HepG2 (cell line): ENCODE measurements at regions not wholly inside any gene's neighbourhood (a gene's known extent, or its start where the extent isn't known, plus 50 kb on each side); places are given as distances from the start of the nearest gene placed in this dataset.

Source experiments
- ATF7-NPFF ChIP-seq: sonication (generic); formaldehyde crosslinking; IDR thresholded peaks from 2 replicates; pipeline ENCODE4 v1.8.1; 2023; ENCODE audit warnings: mild to moderate bottlenecking, low read depth, missing genetic modification reagents, moderate library complexity
- ATM ChIP-seq: fragments of 450-650 bp; IDR thresholded peaks from 2 replicates; pipeline ENCODE4 v1.7.1; 2017; ENCODE audit warnings: mild to moderate bottlenecking, borderline replicate concordance
- FOXA1 ChIP-seq, 2 experiments: fragments of 450-650 bp in 1 of 2; sonication (generic) in 1 of 2; formaldehyde crosslinking in 1 of 2; IDR thresholded peaks; 2 replicates each; pipeline versions ENCODE4 v1.4.0 to v1.6.1; 2016 to 2020; ENCODE audit warnings: missing genetic modification reagents in 1 of 2
- FOXK1 ChIP-seq: sonication (generic); formaldehyde crosslinking; IDR thresholded peaks from 2 replicates; pipeline ENCODE4 v1.4.0; 2020; ENCODE audit warnings: low read depth, missing genetic modification reagents, borderline replicate concordance
- FOXP1 ChIP-seq, 2 experiments: fragments of 450-650 bp in 1 of 2; IDR thresholded peaks; 2 replicates each; pipeline ENCODE4 v1.6.1; 2017 to 2018; ENCODE audit warnings: antibody characterized with exemption in 1 of 2
- GABPB1 ChIP-seq: IDR thresholded peaks from 2 replicates; pipeline ENCODE4 v1.6.1; 2016; ENCODE audit warnings: mild to moderate bottlenecking, missing genetic modification reagents, moderate library complexity, missing compliant biosample characterization
- NFKBIZ ChIP-seq: IDR thresholded peaks from 2 replicates; pipeline ENCODE4 v1.6.1; 2018; ENCODE audit warnings: missing genetic modification reagents, missing compliant biosample characterization
- NR2C2 ChIP-seq: sonication (generic); formaldehyde crosslinking; IDR thresholded peaks from 2 replicates; pipeline ENCODE4 v1.4.0; 2020; ENCODE audit warnings: missing genetic modification reagents, mild to moderate bottlenecking, moderate library complexity, borderline replicate concordance
- RFX5 ChIP-seq: IDR thresholded peaks from 2 replicates; pipeline ENCODE4 v1.6.1; 2011; ENCODE audit warnings: low read depth, low read length, improper control_type of control experiment
- RXRB ChIP-seq: IDR thresholded peaks from 2 replicates; pipeline ENCODE4 v1.6.1; 2016; ENCODE audit warnings: borderline replicate concordance, missing genetic modification reagents, missing compliant biosample characterization
- SMARCE1 ChIP-seq: fragments of 450-650 bp; IDR thresholded peaks from 2 replicates; pipeline ENCODE4 v1.6.1; 2017; ENCODE audit warnings: borderline replicate concordance
- SOX13 ChIP-seq, 3 experiments: fragments of 450-650 bp in 1 of 3; sonication (generic) in 1 of 3; formaldehyde crosslinking in 1 of 3; IDR thresholded peaks in 2 of 3; conservative IDR thresholded peaks in 1 of 3; 2 replicates each; pipeline versions ENCODE4 v1.5.0 to v1.6.1; 2016 to 2020; ENCODE audit warnings: antibody characterized with exemption in 1 of 3, mild to moderate bottlenecking in 1 of 3, missing compliant biosample characterization in 1 of 3, missing genetic modification reagents in 1 of 3, moderate library complexity in 1 of 3
- ZNF337 ChIP-seq: sonication (generic); formaldehyde crosslinking; IDR thresholded peaks from 2 replicates; pipeline ENCODE4 v1.5.1; 2020; ENCODE audit warnings: missing genetic modification reagents, low read depth, mild to moderate bottlenecking, borderline replicate concordance
- ZNF343 ChIP-seq: sonication (generic); formaldehyde crosslinking; IDR thresholded peaks from 2 replicates; pipeline ENCODE4 v1.4.0; 2020; ENCODE audit warnings: mild to moderate bottlenecking, missing genetic modification reagents
- TF ChIP-seq, protein P1 (sequence below): sonication (generic); formaldehyde crosslinking; IDR thresholded peaks from 2 replicates; pipeline ENCODE4 v1.5.0; 2020; ENCODE audit warnings: mild to moderate bottlenecking, missing genetic modification reagents
- TF ChIP-seq, protein P2 (sequence below): sonication (generic); formaldehyde crosslinking; IDR thresholded peaks from 2 replicates; pipeline ENCODE4 v1.5.0; 2020; ENCODE audit warnings: missing genetic modification reagents
- TF ChIP-seq, protein P3 (sequence below): sonication (generic); formaldehyde crosslinking; IDR thresholded peaks from 2 replicates; pipeline ENCODE4 v1.9.0; 2021; ENCODE audit warnings: missing genetic modification reagents, borderline replicate concordance
- TF ChIP-seq, protein P4 (sequence below): sonication (generic); formaldehyde crosslinking; IDR thresholded peaks from 2 replicates; pipeline ENCODE4 v1.4.0; 2020; ENCODE audit warnings: mild to moderate bottlenecking, missing genetic modification reagents, borderline replicate concordance
- TF ChIP-seq, protein P5 (sequence below): sonication (generic); formaldehyde crosslinking; IDR thresholded peaks from 2 replicates; pipeline ENCODE4 v1.4.0; 2020; ENCODE audit warnings: missing genetic modification reagents

DNA sequence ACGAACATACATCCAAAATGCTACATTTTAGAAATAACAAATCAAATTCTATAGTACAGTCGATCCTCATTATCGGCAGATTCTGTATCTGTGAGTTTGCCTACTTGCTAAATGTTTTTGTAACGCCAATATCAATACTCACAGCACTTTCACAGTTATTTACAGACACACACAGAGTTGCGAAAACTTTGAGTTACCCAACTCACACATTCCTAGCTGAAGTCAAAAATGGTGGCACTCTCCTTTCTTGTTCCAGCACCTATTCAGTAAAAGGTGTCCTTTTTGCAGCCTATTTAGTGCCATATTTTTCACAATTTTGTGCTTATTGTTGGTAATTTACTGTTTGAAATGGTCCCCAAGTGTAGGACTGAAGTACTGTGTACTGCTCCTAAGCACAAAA, 161.7 kb downstream of the AKR1D1 start (continued):
- peak; percentile 37; the same call in 1 of the 2 replicates for TF ChIP-seq FOXK1 (CRISPR knock-in tag)
- no peak for TF ChIP-seq GABPB1 (CRISPR knock-in tag)
- TF ChIP-seq, protein P1, sequence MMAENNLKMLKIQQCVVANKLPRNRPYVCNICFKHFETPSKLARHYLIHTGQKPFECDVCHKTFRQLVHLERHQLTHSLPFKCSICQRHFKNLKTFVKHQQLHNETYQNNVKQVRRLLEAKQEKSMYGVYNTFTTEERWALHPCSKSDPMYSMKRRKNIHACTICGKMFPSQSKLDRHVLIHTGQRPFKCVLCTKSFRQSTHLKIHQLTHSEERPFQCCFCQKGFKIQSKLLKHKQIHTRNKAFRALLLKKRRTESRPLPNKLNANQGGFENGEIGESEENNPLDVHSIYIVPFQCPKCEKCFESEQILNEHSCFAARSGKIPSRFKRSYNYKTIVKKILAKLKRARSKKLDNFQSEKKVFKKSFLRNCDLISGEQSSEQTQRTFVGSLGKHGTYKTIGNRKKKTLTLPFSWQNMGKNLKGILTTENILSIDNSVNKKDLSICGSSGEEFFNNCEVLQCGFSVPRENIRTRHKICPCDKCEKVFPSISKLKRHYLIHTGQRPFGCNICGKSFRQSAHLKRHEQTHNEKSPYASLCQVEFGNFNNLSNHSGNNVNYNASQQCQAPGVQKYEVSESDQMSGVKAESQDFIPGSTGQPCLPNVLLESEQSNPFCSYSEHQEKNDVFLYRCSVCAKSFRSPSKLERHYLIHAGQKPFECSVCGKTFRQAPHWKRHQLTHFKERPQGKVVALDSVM = no peak
- TF ChIP-seq FOXP1 (IDR thresholded peaks at IDR 0.05) = no peak
- peak; percentile 85 for TF ChIP-seq FOXP1 (CRISPR knock-in tag; IDR thresholded peaks at IDR 0.05)
- TF ChIP-seq NR2C2 = no peak
- no peak for TF ChIP-seq ZNF343 (CRISPR knock-in tag)
- TF ChIP-seq ATF7-NPFF (CRISPR knock-in tag) = no peak
- TF ChIP-seq, protein P2, sequence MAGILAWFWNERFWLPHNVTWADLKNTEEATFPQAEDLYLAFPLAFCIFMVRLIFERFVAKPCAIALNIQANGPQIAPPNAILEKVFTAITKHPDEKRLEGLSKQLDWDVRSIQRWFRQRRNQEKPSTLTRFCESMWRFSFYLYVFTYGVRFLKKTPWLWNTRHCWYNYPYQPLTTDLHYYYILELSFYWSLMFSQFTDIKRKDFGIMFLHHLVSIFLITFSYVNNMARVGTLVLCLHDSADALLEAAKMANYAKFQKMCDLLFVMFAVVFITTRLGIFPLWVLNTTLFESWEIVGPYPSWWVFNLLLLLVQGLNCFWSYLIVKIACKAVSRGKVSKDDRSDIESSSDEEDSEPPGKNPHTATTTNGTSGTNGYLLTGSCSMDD (CRISPR knock-in tag) = no peak
- no peak for TF ChIP-seq SMARCE1
- no peak for TF ChIP-seq ATM
- TF ChIP-seq RXRB (CRISPR knock-in tag) = peak; percentile 56; the same call in 1 of the 2 replicates
- TF ChIP-seq, protein P3, sequence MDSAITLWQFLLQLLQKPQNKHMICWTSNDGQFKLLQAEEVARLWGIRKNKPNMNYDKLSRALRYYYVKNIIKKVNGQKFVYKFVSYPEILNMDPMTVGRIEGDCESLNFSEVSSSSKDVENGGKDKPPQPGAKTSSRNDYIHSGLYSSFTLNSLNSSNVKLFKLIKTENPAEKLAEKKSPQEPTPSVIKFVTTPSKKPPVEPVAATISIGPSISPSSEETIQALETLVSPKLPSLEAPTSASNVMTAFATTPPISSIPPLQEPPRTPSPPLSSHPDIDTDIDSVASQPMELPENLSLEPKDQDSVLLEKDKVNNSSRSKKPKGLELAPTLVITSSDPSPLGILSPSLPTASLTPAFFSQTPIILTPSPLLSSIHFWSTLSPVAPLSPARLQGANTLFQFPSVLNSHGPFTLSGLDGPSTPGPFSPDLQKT = no peak
- TF ChIP-seq FOXA1 (IDR thresholded peaks at IDR 0.05) = peak; percentile 68; the same call in 1 of the 2 replicates
- peak; percentile 87 for TF ChIP-seq FOXA1 (CRISPR knock-in tag; IDR thresholded peaks at IDR 0.05)
- TF ChIP-seq NFKBIZ = peak; percentile 60; the same call in 1 of the 2 replicates
- no peak; the same call in 1 of the 2 replicates for TF ChIP-seq SOX13 (IDR thresholded peaks at IDR 0.05)
- TF ChIP-seq SOX13 (CRISPR knock-in tag; conservative IDR thresholded peaks at IDR 0.05 in 1 of 2, IDR thresholded peaks at IDR 0.05 in 1 of 2) = peak in 1 of 2 experiments; percentile 77; a peak in 2 of 4 replicates
- TF ChIP-seq, protein P4, sequence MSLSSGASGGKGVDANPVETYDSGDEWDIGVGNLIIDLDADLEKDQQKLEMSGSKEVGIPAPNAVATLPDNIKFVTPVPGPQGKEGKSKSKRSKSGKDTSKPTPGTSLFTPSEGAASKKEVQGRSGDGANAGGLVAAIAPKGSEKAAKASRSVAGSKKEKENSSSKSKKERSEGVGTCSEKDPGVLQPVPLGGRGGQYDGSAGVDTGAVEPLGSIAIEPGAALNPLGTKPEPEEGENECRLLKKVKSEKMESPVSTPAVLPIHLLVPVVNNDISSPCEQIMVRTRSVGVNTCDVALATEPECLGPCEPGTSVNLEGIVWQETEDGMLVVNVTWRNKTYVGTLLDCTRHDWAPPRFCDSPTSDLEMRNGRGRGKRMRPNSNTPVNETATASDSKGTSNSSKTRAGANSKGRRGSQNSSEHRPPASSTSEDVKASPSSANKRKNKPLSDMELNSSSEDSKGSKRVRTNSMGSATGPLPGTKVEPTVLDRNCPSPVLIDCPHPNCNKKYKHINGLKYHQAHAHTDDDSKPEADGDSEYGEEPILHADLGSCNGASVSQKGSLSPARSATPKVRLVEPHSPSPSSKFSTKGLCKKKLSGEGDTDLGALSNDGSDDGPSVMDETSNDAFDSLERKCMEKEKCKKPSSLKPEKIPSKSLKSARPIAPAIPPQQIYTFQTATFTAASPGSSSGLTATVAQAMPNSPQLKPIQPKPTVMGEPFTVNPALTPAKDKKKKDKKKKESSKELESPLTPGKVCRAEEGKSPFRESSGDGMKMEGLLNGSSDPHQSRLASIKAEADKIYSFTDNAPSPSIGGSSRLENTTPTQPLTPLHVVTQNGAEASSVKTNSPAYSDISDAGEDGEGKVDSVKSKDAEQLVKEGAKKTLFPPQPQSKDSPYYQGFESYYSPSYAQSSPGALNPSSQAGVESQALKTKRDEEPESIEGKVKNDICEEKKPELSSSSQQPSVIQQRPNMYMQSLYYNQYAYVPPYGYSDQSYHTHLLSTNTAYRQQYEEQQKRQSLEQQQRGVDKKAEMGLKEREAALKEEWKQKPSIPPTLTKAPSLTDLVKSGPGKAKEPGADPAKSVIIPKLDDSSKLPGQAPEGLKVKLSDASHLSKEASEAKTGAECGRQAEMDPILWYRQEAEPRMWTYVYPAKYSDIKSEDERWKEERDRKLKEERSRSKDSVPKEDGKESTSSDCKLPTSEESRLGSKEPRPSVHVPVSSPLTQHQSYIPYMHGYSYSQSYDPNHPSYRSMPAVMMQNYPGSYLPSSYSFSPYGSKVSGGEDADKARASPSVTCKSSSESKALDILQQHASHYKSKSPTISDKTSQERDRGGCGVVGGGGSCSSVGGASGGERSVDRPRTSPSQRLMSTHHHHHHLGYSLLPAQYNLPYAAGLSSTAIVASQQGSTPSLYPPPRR (CRISPR knock-in tag) = no peak
- no peak for TF ChIP-seq ZNF337 (CRISPR knock-in tag)
- TF ChIP-seq, protein P5, sequence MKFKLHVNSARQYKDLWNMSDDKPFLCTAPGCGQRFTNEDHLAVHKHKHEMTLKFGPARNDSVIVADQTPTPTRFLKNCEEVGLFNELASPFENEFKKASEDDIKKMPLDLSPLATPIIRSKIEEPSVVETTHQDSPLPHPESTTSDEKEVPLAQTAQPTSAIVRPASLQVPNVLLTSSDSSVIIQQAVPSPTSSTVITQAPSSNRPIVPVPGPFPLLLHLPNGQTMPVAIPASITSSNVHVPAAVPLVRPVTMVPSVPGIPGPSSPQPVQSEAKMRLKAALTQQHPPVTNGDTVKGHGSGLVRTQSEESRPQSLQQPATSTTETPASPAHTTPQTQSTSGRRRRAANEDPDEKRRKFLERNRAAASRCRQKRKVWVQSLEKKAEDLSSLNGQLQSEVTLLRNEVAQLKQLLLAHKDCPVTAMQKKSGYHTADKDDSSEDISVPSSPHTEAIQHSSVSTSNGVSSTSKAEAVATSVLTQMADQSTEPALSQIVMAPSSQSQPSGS (CRISPR knock-in tag) = peak; percentile 49; the same call in 1 of the 2 replicates
- no peak for TF ChIP-seq RFX5
